Activated T-cell treated with anti-CD3 and anti-CD28 coated beads, Interleukin-2, amount 50 U/mL, for 1 hour (primary cell): ENCODE measurements at regions not wholly inside any gene's neighbourhood (a gene's known extent, or its start where the extent isn't known, plus 50 kb on each side); places are given as distances from the start of the nearest gene placed in this dataset.
"Not testable (repeated sequence)": the region's sequence is repeated elsewhere in the genome, so short reads cannot be mapped to it uniquely, and the experiment has no call there.

Source experiments
- DNase-seq: peaks from one replicate; pipeline ENCODE4 v3.0.0-alpha.2; 2020

GRCh38 chr3:198149904-198150303, 189.9 kb downstream of the LMLN start:
- DNase-seq: not testable (repeated sequence)

GRCh38 chr3:198151867-198152266, 191.8 kb downstream of the LMLN start:
- not testable (repeated sequence) for DNase-seq

GRCh38 chr3:198155771-198156170, 195.8 kb downstream of the LMLN start:
- not testable (repeated sequence) for DNase-seq

- DNase-seq: not testable (repeated sequence)
Measured at GRCh38 chr3:198157231-198157868, 197.3 kb downstream of the LMLN start.

GRCh38 chr3:198158007-198158406, 198.0 kb downstream of the LMLN start:
- DNase-seq: not testable (repeated sequence)

- peak; percentile 76 for DNase-seq
Measured at GRCh38 chr3:198167339-198168039, 207.5 kb downstream of the LMLN start.

- DNase-seq: not testable (repeated sequence)
Measured at GRCh38 chr3:198170781-198171180, 210.8 kb downstream of the LMLN start.

- DNase-seq: not testable (repeated sequence)
Measured at GRCh38 chr3:198173080-198173479, 213.1 kb downstream of the LMLN start.

GRCh38 chr3:198173929-198174574, 214.0 kb downstream of the LMLN start:
- not testable (repeated sequence) for DNase-seq
